AG20443 (cell line): ENCODE measurements at regions not wholly inside any gene's neighbourhood (a gene's known extent, or its start where the extent isn't known, plus 50 kb on each side); places are given as distances from the start of the nearest gene placed in this dataset.

ENCODE experiments used
- DNase-seq: peaks from one replicate; pipeline ENCODE4 v3.0.0; 2012; ENCODE audit warnings: low spot score, mixed read lengths

GRCh38 chr20:24777746-24778145 is 171.3 kb upstream of the CST7 start:
- no peak for DNase-seq

GRCh38 chr20:24778585-24779031 is 170.5 kb upstream of the CST7 start:
- no peak for DNase-seq

GRCh38 chr20:24779131-24779530 is 169.9 kb upstream of the CST7 start:
- no peak for DNase-seq

GRCh38 chr20:24779946-24780345 is 169.1 kb upstream of the CST7 start:
- no peak for DNase-seq

- DNase-seq = no peak
These were observed 168.2 kb upstream of the CST7 start for GRCh38 chr20:24780674-24781417.

GRCh38 chr20:24781418-24781980 is 167.6 kb upstream of the CST7 start:
- peak; percentile 77 for DNase-seq

- no peak for DNase-seq
These were observed 166.8 kb upstream of the CST7 start for GRCh38 chr20:24782301-24782700.

- no peak for DNase-seq
These were observed 166.1 kb upstream of the CST7 start for GRCh38 chr20:24782801-24783630.

- DNase-seq = no peak
These were observed 165.2 kb upstream of the CST7 start for GRCh38 chr20:24783631-24784492.

- no peak for DNase-seq
These were observed 164.5 kb upstream of the CST7 start for GRCh38 chr20:24784607-24785006.

GRCh38 chr20:24785141-24786110 is 163.6 kb upstream of the CST7 start:
- DNase-seq = peak; percentile 84

- no peak for DNase-seq
These were observed 163.0 kb upstream of the CST7 start for GRCh38 chr20:24786111-24786495.

GRCh38 chr20:24786646-24787045 is 162.4 kb upstream of the CST7 start:
- DNase-seq = no peak

- no peak for DNase-seq
These were observed 162.0 kb upstream of the CST7 start for GRCh38 chr20:24787071-24787470.

- no peak for DNase-seq
These were observed 161.4 kb upstream of the CST7 start for GRCh38 chr20:24787621-24788020.

- DNase-seq = no peak
These were observed 159.2 kb upstream of the CST7 start for GRCh38 chr20:24789877-24790276.

- no peak for DNase-seq
These were observed 158.3 kb upstream of the CST7 start for GRCh38 chr20:24790746-24791283.

GRCh38 chr20:24791953-24792352 is 157.1 kb upstream of the CST7 start:
- DNase-seq = no peak

GRCh38 chr20:24792641-24793495 is 156.2 kb upstream of the CST7 start:
- no peak for DNase-seq

GRCh38 chr20:24795436-24795835 is 153.6 kb upstream of the CST7 start:
- peak; percentile 26 for DNase-seq
